ENCODE measurements at regions not wholly inside any gene's neighbourhood (a gene's known extent, or its start where the extent isn't known, plus 50 kb on each side); places are given as distances from the start of the nearest gene placed in this dataset.

GRCh38 chr1:105000793-105001192, 1251.1 kb downstream of the AMY1C start:
- CTCF ChIA-PET, result no interaction called here
- Histone ChIP-seq H3K27me3 (ENCODE audit: control insufficient read depth, insufficient read depth, low read length) (no peaks in the 10 kb centered on the region), H3K4me3 (ENCODE audit: low read depth in 2 of 2, low read length in 2 of 2) (no peak overlapping the region), H3K4me1 (ENCODE audit: control insufficient read depth, insufficient read depth, low read length) (no peaks in the 10 kb centered on the region), H3K36me3 (ENCODE audit: control insufficient read depth, insufficient read depth, low read length) (no peaks in the 10 kb centered on the region; the same call in 1 of the 2 replicates), H3K27ac (ENCODE audit: low read length) (no peak overlapping the region), H3K9me3 (ENCODE audit: control insufficient read depth, insufficient read depth, low read depth, low read length) (no peaks in the 10 kb centered on the region)
- TF ChIP-seq, protein P1, sequence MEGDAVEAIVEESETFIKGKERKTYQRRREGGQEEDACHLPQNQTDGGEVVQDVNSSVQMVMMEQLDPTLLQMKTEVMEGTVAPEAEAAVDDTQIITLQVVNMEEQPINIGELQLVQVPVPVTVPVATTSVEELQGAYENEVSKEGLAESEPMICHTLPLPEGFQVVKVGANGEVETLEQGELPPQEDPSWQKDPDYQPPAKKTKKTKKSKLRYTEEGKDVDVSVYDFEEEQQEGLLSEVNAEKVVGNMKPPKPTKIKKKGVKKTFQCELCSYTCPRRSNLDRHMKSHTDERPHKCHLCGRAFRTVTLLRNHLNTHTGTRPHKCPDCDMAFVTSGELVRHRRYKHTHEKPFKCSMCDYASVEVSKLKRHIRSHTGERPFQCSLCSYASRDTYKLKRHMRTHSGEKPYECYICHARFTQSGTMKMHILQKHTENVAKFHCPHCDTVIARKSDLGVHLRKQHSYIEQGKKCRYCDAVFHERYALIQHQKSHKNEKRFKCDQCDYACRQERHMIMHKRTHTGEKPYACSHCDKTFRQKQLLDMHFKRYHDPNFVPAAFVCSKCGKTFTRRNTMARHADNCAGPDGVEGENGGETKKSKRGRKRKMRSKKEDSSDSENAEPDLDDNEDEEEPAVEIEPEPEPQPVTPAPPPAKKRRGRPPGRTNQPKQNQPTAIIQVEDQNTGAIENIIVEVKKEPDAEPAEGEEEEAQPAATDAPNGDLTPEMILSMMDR (IDR thresholded peaks at IDR 0.05), result no peak
- TF ChIP-seq TCF7L2 (IDR thresholded peaks at IDR 0.05; ENCODE audit: low read depth, low read length) (no peak), REST (IDR thresholded peaks at IDR 0.05; ENCODE audit: insufficient read depth in 1 of 2, low read depth in 2 of 2, low read length in 1 of 2) (no peak), SIN3A (IDR thresholded peaks at IDR 0.05; ENCODE audit: borderline replicate concordance, insufficient read depth, low read depth, low read length) (no peak), POLR2AphosphoS5 (IDR thresholded peaks at IDR 0.05; ENCODE audit: low read depth, low read length) (no peak)
- POLR2A ChIA-PET, result no interaction called here
- DNase-seq (ENCODE audit: low read depth, low spot score), result no peak
- in situ Hi-C loops (cut with HindIII; ENCODE audit: low pct_unique_long_range_greater_than_20kb, low sequenced_read_pairs), result no loop called here
- intact Hi-C loops (cut with micrococcal nuclease; ENCODE audit: unreplicated experiment), result no loop called here
- ATAC-seq, result no peak
- BruUV-seq (replicated peaks), result no TSS peak

GRCh38 chr1:105004515-105004914, 1254.8 kb downstream of the AMY1C start:
- Histone ChIP-seq H3K9me3 (ENCODE audit: control insufficient read depth, insufficient read depth, low read depth, low read length) (no peaks in the 10 kb centered on the region), H3K36me3 (ENCODE audit: control insufficient read depth, insufficient read depth, low read length) (no peaks in the 10 kb centered on the region; the same call in 1 of the 2 replicates), H3K4me1 (ENCODE audit: control insufficient read depth, insufficient read depth, low read length) (no peaks in the 10 kb centered on the region), H3K27ac (ENCODE audit: low read length) (no peak overlapping the region), H3K4me3 (ENCODE audit: low read depth in 2 of 2, low read length in 2 of 2) (no peak overlapping the region), H3K27me3 (ENCODE audit: control insufficient read depth, insufficient read depth, low read length) (no peaks in the 10 kb centered on the region)
- intact Hi-C loops (cut with micrococcal nuclease; ENCODE audit: unreplicated experiment), result no loop called here
- POLR2A ChIA-PET, result no interaction called here
- in situ Hi-C loops (cut with HindIII; ENCODE audit: low pct_unique_long_range_greater_than_20kb, low sequenced_read_pairs), result no loop called here
- CTCF ChIA-PET, result no interaction called here
- no peak for ATAC-seq
- DNase-seq (ENCODE audit: low read depth, low spot score), result no peak
- BruUV-seq (replicated peaks), result no TSS peak
- TF ChIP-seq REST (IDR thresholded peaks at IDR 0.05; ENCODE audit: insufficient read depth in 1 of 2, low read depth in 2 of 2, low read length in 1 of 2) (no peak), SIN3A (IDR thresholded peaks at IDR 0.05; ENCODE audit: borderline replicate concordance, insufficient read depth, low read depth, low read length) (no peak), TCF7L2 (IDR thresholded peaks at IDR 0.05; ENCODE audit: low read depth, low read length) (no peak), POLR2AphosphoS5 (IDR thresholded peaks at IDR 0.05; ENCODE audit: low read depth, low read length) (no peak)
- TF ChIP-seq, protein P1 (IDR thresholded peaks at IDR 0.05), result no peak

All from Panc1 (cell line).